ENCODE measurements at regions not wholly inside any gene's neighbourhood (a gene's known extent, or its start where the extent isn't known, plus 50 kb on each side); places are given as distances from the start of the nearest gene placed in this dataset.

DNA sequence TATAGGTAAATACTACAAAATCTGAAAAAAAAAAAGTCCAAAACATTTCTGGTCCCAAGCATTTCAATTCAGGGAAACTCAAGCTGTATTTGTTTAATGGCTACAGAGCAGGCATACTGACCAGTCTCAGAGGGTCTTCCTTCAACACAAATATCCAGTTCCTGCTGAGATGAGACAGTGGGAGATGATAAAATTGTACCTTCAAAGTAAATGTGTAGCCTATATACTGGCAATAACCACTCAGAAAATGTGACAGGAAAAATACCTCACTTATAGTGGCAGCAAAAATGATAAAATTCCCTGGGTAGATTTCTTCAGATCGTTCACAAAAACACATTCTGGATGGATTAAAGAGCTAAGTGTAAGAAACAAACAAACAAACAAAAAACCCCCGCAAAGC, 102.0 kb upstream of the FUT8 start:
- BruUV-seq (replicated peaks) = no TSS peak
- DNase-seq (no peak), ATAC-seq (no peak)
- Histone ChIP-seq H3K9ac (ENCODE audit: low read length) (no peak overlapping the region), H3K9me2 (replicated peaks; ENCODE audit: low read length) (no peaks in the 10 kb centered on the region), H3K79me2 (ENCODE audit: low read length) (no peaks in the 10 kb centered on the region), H3K4me3 (ENCODE audit: low read length) (no peak overlapping the region), H3K27me3 (ENCODE audit: low read length) (no peaks in the 10 kb centered on the region), H4K20me1 (ENCODE audit: low read length) (no peaks in the 10 kb centered on the region), H3K4me2 (ENCODE audit: low read length) (no peak overlapping the region), H3K9me3 (ENCODE audit: low read length) (no peaks in the 10 kb centered on the region), H3K4me1 (ENCODE audit: insufficient read depth, low read length) (no peaks in the 10 kb centered on the region), H2AFZ (ENCODE audit: low read length) (no peak overlapping the region), H3F3A (ENCODE audit: low read length, unreplicated experiment) (no peaks in the 10 kb centered on the region), H3K27ac (ENCODE audit: low read length) (no peak overlapping the region), H3K36me3 (ENCODE audit: low read depth, low read length) (no peaks in the 10 kb centered on the region)
- intact Hi-C loops (cut with micrococcal nuclease) = no loop called here
- CTCF ChIA-PET = no interaction called here
- TF ChIP-seq EZH2phosphoT487 (IDR thresholded peaks at IDR 0.05; ENCODE audit: borderline replicate concordance, low read length) (no peak), EZH2 (IDR thresholded peaks at IDR 0.05; ENCODE audit: low read length, unreplicated experiment) (no peak)
- TF ChIP-seq, protein P1, sequence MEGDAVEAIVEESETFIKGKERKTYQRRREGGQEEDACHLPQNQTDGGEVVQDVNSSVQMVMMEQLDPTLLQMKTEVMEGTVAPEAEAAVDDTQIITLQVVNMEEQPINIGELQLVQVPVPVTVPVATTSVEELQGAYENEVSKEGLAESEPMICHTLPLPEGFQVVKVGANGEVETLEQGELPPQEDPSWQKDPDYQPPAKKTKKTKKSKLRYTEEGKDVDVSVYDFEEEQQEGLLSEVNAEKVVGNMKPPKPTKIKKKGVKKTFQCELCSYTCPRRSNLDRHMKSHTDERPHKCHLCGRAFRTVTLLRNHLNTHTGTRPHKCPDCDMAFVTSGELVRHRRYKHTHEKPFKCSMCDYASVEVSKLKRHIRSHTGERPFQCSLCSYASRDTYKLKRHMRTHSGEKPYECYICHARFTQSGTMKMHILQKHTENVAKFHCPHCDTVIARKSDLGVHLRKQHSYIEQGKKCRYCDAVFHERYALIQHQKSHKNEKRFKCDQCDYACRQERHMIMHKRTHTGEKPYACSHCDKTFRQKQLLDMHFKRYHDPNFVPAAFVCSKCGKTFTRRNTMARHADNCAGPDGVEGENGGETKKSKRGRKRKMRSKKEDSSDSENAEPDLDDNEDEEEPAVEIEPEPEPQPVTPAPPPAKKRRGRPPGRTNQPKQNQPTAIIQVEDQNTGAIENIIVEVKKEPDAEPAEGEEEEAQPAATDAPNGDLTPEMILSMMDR (conservative IDR thresholded peaks at IDR 0.05; ENCODE audit: low read depth, low read length) = no peak
- POLR2A ChIA-PET (ENCODE audit: unreplicated experiment) = no interaction called here

DNA sequence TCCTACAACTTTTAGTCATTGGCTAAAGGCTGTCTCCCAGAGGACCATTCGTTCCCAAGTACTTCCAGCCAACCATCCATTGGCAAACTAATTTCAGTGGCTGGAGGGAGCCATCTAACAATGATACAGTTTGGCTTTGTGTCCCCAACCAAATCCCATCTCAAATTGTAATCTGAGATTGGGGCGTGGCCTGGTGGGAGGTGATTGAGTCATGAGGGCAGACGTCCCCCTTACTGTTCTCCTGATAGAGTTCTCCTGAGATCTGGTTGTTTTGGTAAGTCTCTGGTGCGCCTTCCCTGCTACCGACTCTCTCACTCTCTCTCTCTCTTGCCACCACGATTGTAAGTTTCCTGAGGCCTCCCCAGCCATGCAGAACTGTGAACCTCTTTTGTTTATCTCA, 99.7 kb upstream of the FUT8 start:
- POLR2A ChIA-PET (ENCODE audit: unreplicated experiment) = no interaction called here

More for the DNA sequence above, 99.7 kb upstream of the FUT8 start:
- Histone ChIP-seq H3K27ac (ENCODE audit: low read length) (no peak overlapping the region), H3K36me3 (ENCODE audit: low read depth, low read length) (no peaks in the 10 kb centered on the region), H3K9me3 (ENCODE audit: low read length) (no peaks in the 10 kb centered on the region), H3K79me2 (ENCODE audit: low read length) (no peaks in the 10 kb centered on the region), H2AFZ (ENCODE audit: low read length) (no peak overlapping the region), H4K20me1 (ENCODE audit: low read length) (no peaks in the 10 kb centered on the region), H3K9ac (ENCODE audit: low read length) (no peak overlapping the region), H3K4me1 (ENCODE audit: insufficient read depth, low read length) (no peaks in the 10 kb centered on the region), H3F3A (ENCODE audit: low read length, unreplicated experiment) (no peaks in the 10 kb centered on the region), H3K27me3 (ENCODE audit: low read length) (no peaks in the 10 kb centered on the region), H3K4me2 (ENCODE audit: low read length) (no peak overlapping the region), H3K4me3 (ENCODE audit: low read length) (no peak overlapping the region), H3K9me2 (replicated peaks; ENCODE audit: low read length) (no peaks in the 10 kb centered on the region)
- ATAC-seq = no peak
- no peak for TF ChIP-seq EZH2phosphoT487 (IDR thresholded peaks at IDR 0.05; ENCODE audit: borderline replicate concordance, low read length)
- no peak for TF ChIP-seq EZH2 (IDR thresholded peaks at IDR 0.05; ENCODE audit: low read length, unreplicated experiment)
- TF ChIP-seq, protein P1 (conservative IDR thresholded peaks at IDR 0.05; ENCODE audit: low read depth, low read length) = no peak
- CTCF ChIA-PET = interaction anchor here (0.5 kb wide), 1 partner anchor 26 kb away, joined by 3 read pairs; no protein-coding TSS in a partner anchor
- BruUV-seq (replicated peaks) = no TSS peak
- intact Hi-C loops (cut with micrococcal nuclease) = no loop called here
- DNase-seq = no peak
